ENCODE measurements at regions not wholly inside any gene's neighbourhood (a gene's known extent, or its start where the extent isn't known, plus 50 kb on each side); places are given as distances from the start of the nearest gene placed in this dataset.
A peak's percentile ranks its signal among the peaks of the same experiment; 100 is the strongest.

DNA sequence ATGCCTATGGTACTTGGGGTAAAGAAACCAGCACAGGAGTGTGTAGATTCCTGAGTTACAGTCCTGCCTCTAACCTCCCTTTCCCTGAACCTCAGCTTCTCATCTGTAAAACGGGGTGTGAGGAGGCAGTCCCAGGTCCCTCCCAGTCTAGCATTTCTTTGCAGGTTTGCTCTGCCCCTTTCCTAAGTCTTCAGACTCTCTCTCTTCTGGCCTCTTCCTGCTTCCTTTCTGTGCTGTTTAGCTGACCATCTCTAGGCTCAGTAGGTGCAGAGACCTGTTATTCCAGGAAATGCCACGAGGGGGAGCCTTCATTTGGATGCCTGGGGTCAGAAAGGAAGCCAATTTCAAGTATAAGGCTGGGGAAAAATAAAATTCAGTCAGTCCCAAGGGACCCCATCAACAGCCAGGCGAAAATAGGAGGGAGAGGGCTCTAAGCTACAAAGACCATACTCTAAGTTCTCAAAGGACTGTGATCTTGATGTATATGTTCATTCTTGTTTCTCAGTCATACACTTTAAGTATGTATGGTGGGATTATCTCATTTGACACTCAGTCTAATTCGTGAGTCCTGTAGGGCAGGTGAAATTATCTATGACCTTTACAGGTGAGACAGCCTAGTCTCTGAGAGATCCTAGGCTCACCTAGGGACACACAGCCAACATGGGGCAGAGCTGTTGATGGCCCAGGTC, 89.1 kb downstream of the NCR2 start:
- TF ChIP-seq, protein P1, sequence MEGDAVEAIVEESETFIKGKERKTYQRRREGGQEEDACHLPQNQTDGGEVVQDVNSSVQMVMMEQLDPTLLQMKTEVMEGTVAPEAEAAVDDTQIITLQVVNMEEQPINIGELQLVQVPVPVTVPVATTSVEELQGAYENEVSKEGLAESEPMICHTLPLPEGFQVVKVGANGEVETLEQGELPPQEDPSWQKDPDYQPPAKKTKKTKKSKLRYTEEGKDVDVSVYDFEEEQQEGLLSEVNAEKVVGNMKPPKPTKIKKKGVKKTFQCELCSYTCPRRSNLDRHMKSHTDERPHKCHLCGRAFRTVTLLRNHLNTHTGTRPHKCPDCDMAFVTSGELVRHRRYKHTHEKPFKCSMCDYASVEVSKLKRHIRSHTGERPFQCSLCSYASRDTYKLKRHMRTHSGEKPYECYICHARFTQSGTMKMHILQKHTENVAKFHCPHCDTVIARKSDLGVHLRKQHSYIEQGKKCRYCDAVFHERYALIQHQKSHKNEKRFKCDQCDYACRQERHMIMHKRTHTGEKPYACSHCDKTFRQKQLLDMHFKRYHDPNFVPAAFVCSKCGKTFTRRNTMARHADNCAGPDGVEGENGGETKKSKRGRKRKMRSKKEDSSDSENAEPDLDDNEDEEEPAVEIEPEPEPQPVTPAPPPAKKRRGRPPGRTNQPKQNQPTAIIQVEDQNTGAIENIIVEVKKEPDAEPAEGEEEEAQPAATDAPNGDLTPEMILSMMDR (IDR thresholded peaks at IDR 0.05), result peak; percentile 68 to 86 (median 76)
- TF ChIP-seq POLR2A (IDR thresholded peaks at IDR 0.05) (no peak), EP300 (IDR thresholded peaks at IDR 0.05) (no peak), POLR2AphosphoS5 (IDR thresholded peaks at IDR 0.05) (no peak)

Data from upper lobe of left lung (tissue), 4 donors.